Spleen (tissue), 11 donors: ENCODE measurements at regions not wholly inside any gene's neighbourhood (a gene's known extent, or its start where the extent isn't known, plus 50 kb on each side); places are given as distances from the start of the nearest gene placed in this dataset.
A peak's percentile ranks its signal among the peaks of the same experiment; 100 is the strongest.

Experiments
- DNase-seq: peaks from one replicate; pipeline ENCODE4 v3.0.0-alpha.2; 2020
- H3K27ac ChIP-seq, 8 donors: fragments of 200-600 bp; sonication (generic) in 7 of 8; 1 replicate in 4 of 8; 2 replicates in 4 of 8; pipeline versions ENCODE4 v1.5.0 to v1.8.0; 2016 to 2021; ENCODE audit warnings: inconsistent platforms in 4 of 8, mild to moderate bottlenecking in 4 of 8, moderate library complexity in 1 of 8
- H3K27me3 ChIP-seq, 7 donors: fragments of 200-600 bp; sonication (generic) in 6 of 7; replicated peaks in 1 of 7; 1 replicate in 4 of 7; 2 replicates in 3 of 7; pipeline versions ENCODE4 v1.5.0 to v1.8.0; 2016 to 2021; ENCODE audit warnings: inconsistent platforms in 3 of 7, mild to moderate bottlenecking in 1 of 7
- H3K36me3 ChIP-seq, 6 donors: fragments of 200-600 bp; sonication (generic) in 5 of 6; 1 replicate in 4 of 6; 2 replicates in 2 of 6; pipeline versions ENCODE4 v1.5.0 to v1.8.0; 2016 to 2021; ENCODE audit warnings: inconsistent platforms in 2 of 6
- H3K4me1 ChIP-seq, 6 donors: fragments of 200-600 bp; sonication (generic) in 5 of 6; 1 replicate in 3 of 6; 2 replicates in 3 of 6; pipeline versions ENCODE4 v1.5.0 to v1.8.0; 2016 to 2021; ENCODE audit warnings: inconsistent platforms in 3 of 6
- H3K4me3 ChIP-seq, 8 donors: fragments of 200-600 bp; sonication (generic) in 7 of 8; 1 replicate in 4 of 8; 2 replicates in 4 of 8; pipeline versions ENCODE4 v1.5.0 to v1.8.0; 2016 to 2021; ENCODE audit warnings: inconsistent platforms in 4 of 8, mild to moderate bottlenecking in 4 of 8, moderate library complexity in 2 of 8
- H3K9me3 ChIP-seq, 8 donors: fragments of 200-600 bp; sonication (generic) in 7 of 8; 1 replicate in 4 of 8; 2 replicates in 4 of 8; pipeline versions ENCODE4 v1.5.0 to v1.8.0; 2016 to 2021; ENCODE audit warnings: inconsistent platforms in 4 of 8
- POLR2A ChIP-seq, 3 donors: fragments of 450-650 bp; IDR thresholded peaks; one replicate each; pipeline ENCODE4 v1.5.1; 2017; ENCODE audit warnings: antibody characterized with exemption in 3 of 3, mild to moderate bottlenecking in 1 of 3
- POLR2AphosphoS5 ChIP-seq, 3 donors: sonication (generic); formaldehyde crosslinking; IDR thresholded peaks; one replicate each; pipeline ENCODE4 v1.5.1; 2017; ENCODE audit warnings: antibody characterized with exemption in 3 of 3
- WGBS, 5 donors: extraction: QIAGEN DNeasy Blood & Tissue Kit in 3 of 5; methylation state at CpG; one replicate each; pipeline versions ENCODE4 v1.1.5 to v1.1.7; 2013 to 2018; 5-methylcytosine and 5-hydroxymethylcytosine counted together
- intact Hi-C: fragments of 100-400 bp; cut with DNase I; formaldehyde crosslinking; loops from one replicate; pipeline ENCODE4 v1.15.0; 2023; ENCODE audit warnings: low total_unique reads
- TF ChIP-seq, protein P1 (sequence below), 11 experiments: fragments of 200-600 bp in 7 of 11; fragments of 450-650 bp in 4 of 11; sonication (generic) in 4 of 11; IDR thresholded peaks in 8 of 11; conservative IDR thresholded peaks in 3 of 11; 1 replicate in 7 of 11; 2 replicates in 4 of 11; pipeline versions ENCODE4 v1.4.0 to v1.8.0; 2016 to 2021; ENCODE audit warnings: antibody characterized with exemption in 11 of 11, inconsistent platforms in 4 of 11, mild to moderate bottlenecking in 1 of 11
- donor health status: healthy with polysubstance abuse.
- donor health status: DM: no; HTN: no; CAD: no; lungs with moderate emphysema.
- donor health status: DM: no; HTN: no; CAD: no.
- donor health status: Bipolar disorder and iron deficiency.
- donor health status: healthy.
- donor health status: DM: no; HTN: no; CAD: no.
- donor health status: DM: yes; HTN: yes; CAD: no.

DNA sequence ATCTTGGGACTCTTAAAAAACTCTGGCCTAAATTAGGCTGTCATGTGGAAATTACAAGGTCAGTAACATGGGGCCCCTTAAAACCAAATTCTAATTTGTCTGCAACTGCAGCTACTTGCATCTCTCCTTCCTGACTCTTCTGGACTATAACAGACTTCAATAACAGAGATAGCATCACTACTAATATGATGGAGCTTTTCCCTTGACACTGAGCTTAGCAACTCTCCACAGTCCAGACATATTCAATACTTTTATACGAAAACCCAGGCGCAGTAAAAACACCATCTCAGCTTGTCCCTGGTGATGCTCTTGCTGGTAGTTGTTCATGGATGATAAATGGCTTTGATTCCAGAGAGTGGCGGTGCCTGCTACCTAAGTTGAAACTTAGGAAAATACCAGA lies 850.4 kb downstream of the STIM2 start:
- Histone ChIP-seq H3K9me3 (peaks cover 0 to 7% (median 0%) of the 10 kb centered on the region in 8 donors), H3K27me3 (no peaks in the 10 kb centered on the region), H3K27ac (no peak overlapping the region), H3K4me1 (no peaks in the 10 kb centered on the region), H3K36me3 (no peaks in the 10 kb centered on the region), H3K4me3 (no peak overlapping the region)
- no peak for DNase-seq
- TF ChIP-seq POLR2A (IDR thresholded peaks at IDR 0.05): no peak
- TF ChIP-seq, protein P1, sequence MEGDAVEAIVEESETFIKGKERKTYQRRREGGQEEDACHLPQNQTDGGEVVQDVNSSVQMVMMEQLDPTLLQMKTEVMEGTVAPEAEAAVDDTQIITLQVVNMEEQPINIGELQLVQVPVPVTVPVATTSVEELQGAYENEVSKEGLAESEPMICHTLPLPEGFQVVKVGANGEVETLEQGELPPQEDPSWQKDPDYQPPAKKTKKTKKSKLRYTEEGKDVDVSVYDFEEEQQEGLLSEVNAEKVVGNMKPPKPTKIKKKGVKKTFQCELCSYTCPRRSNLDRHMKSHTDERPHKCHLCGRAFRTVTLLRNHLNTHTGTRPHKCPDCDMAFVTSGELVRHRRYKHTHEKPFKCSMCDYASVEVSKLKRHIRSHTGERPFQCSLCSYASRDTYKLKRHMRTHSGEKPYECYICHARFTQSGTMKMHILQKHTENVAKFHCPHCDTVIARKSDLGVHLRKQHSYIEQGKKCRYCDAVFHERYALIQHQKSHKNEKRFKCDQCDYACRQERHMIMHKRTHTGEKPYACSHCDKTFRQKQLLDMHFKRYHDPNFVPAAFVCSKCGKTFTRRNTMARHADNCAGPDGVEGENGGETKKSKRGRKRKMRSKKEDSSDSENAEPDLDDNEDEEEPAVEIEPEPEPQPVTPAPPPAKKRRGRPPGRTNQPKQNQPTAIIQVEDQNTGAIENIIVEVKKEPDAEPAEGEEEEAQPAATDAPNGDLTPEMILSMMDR (IDR thresholded peaks at IDR 0.05 in 8 of 11, conservative IDR thresholded peaks at IDR 0.05 in 3 of 11): no peak
- no peak for TF ChIP-seq POLR2AphosphoS5 (IDR thresholded peaks at IDR 0.05)
- intact Hi-C loops: no loop called here
- 90 to 96% (median 91%) methylated on average over 3 of the region's 3 CpGs for WGBS, 5 donors

DNA sequence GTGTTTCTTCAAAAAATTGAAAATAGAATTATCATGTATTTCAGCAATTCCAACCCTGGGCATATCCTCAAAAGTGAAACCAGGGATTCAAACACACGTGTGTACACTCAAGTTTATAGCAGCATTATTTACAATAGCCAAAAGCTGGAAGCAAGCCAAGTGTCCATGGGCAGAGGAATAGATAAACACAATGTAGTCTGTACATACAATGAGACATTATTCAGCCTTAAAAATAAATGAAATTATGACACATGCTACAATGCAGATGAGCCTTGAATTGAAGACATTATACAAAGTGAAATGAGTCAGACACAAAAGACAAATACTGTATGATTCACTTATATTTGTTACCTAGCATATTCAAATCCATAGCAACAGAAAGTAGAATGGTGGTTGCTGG lies 853.4 kb downstream of the STIM2 start:
- no peaks in the 10 kb centered on the region for H3K36me3 ChIP-seq
- no peak overlapping the region for H3K4me3 ChIP-seq
- TF ChIP-seq POLR2A (IDR thresholded peaks at IDR 0.05): no peak
- no peak for TF ChIP-seq POLR2AphosphoS5 (IDR thresholded peaks at IDR 0.05)
- TF ChIP-seq, protein P1 (IDR thresholded peaks at IDR 0.05 in 8 of 11, conservative IDR thresholded peaks at IDR 0.05 in 3 of 11): no peak
- no peak overlapping the region for H3K27ac ChIP-seq
- no peaks in the 10 kb centered on the region for H3K4me1 ChIP-seq
- intact Hi-C loops: no loop called here
- no peak for DNase-seq
- no peaks in the 10 kb centered on the region for H3K27me3 ChIP-seq
- peaks cover 0 to 7% (median 0%) of the 10 kb centered on the region in 8 donors for H3K9me3 ChIP-seq
- 31 to 74% (median 51%) methylated on average over 1 of the region's 1 CpG for WGBS, 5 donors

DNA sequence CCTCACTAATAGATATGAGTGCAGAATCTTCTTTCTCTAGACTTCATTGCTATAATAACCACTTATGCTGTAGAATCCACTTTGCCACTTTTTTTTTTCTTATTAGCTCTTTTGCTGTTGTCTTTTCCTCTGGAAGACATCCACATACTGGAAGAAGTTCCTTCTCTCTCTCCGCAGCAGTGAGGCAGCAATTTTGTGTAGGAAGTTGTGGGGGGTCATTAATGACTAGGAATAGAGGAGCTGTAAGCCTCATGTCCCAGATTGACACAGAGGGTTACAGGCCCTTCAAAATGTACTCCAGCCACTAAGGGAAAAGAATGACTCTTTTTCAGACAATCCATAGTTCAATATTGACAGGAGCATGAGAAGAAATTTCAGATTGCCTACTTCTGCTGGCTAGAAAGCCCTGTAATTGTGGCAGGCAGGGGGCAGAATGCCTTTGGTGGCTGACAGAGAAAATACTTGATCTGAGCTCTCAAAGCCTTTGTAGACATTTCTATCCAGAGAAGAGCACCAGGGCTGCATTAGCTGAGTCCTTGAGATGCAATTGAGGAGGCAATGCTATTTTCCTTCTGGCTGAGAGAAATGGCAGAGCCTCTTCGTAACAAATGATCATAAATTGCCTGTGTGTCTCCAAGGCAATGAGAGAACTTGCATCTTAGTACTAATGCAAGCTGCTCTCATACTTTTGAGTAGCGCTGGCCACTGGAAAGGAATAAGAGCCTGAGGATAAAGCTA lies 856.2 kb downstream of the STIM2 start:
- intact Hi-C loops: no loop called here
- WGBS, 5 donors: 68 to 75% (median 72%) methylated on average over 3 of the region's 3 CpGs

DNA sequence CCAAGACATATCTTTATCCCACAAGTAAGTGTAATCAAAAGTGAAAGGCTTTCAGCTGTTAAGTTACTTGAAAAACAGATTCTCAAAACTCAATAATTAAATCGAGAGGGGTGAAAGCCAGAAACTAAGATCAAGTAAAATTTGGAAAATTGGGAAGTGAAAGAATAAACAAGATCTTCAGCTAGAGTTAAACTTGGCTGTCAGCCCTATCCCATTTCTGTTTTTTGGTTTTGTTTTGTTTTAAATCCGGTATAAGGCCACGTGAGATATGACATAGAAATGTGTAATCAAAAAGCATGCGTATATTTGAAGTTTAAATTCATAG lies 856.8 kb downstream of the STIM2 start:
- H3K27me3 ChIP-seq: no peaks in the 10 kb centered on the region
- H3K4me1 ChIP-seq: no peaks in the 10 kb centered on the region
- peak overlapping the region in 2 of 8 donors; percentile 39 to 57 for H3K27ac ChIP-seq
- H3K4me3 ChIP-seq: no peak overlapping the region
- WGBS, 5 donors: 69 to 81% (median 71%) methylated on average over 4 of the region's 4 CpGs
- peaks cover 0 to 4% (median 0%) of the 10 kb centered on the region in 8 donors for H3K9me3 ChIP-seq
- TF ChIP-seq, protein P1 (IDR thresholded peaks at IDR 0.05 in 8 of 11, conservative IDR thresholded peaks at IDR 0.05 in 3 of 11): no peak
- TF ChIP-seq POLR2AphosphoS5 (IDR thresholded peaks at IDR 0.05): no peak
- no peak for TF ChIP-seq POLR2A (IDR thresholded peaks at IDR 0.05)
- DNase-seq: no peak
- no peaks in the 10 kb centered on the region for H3K36me3 ChIP-seq
- intact Hi-C loops: no loop called here

More for the DNA sequence above, 856.2 kb downstream of the STIM2 start:
- no peak for TF ChIP-seq POLR2A (IDR thresholded peaks at IDR 0.05)
- TF ChIP-seq, protein P1 (IDR thresholded peaks at IDR 0.05 in 8 of 11, conservative IDR thresholded peaks at IDR 0.05 in 3 of 11): no peak
- H3K4me1 ChIP-seq: no peaks in the 10 kb centered on the region
- H3K9me3 ChIP-seq: peaks cover 0 to 6% (median 0%) of the 10 kb centered on the region in 8 donors
- no peak for DNase-seq
- peak overlapping the region in 2 of 8 donors; percentile 39 to 57 for H3K27ac ChIP-seq
- no peak overlapping the region for H3K4me3 ChIP-seq
- H3K27me3 ChIP-seq: no peaks in the 10 kb centered on the region
- H3K36me3 ChIP-seq: no peaks in the 10 kb centered on the region
